OCI-LY7 (cell line): ENCODE measurements at regions not wholly inside any gene's neighbourhood (a gene's known extent, or its start where the extent isn't known, plus 50 kb on each side); places are given as distances from the start of the nearest gene placed in this dataset.

Source experiments
- EZH2phosphoT487 ChIP-seq: fragments of 200-600 bp; sonication (generic); IDR thresholded peaks from 2 replicates; pipeline ENCODE4 v1.6.1; 2018; ENCODE audit warnings: low read depth, borderline replicate concordance, mild to moderate bottlenecking, mixed run types, antibody characterized with exemption, low read length, moderate library complexity, mixed read lengths
- TF ChIP-seq, protein P1 (sequence below): fragments of 200-600 bp; sonication (generic); conservative IDR thresholded peaks from 2 replicates; pipeline ENCODE4 v1.5.1; 2014; ENCODE audit warnings: mild to moderate bottlenecking, antibody characterized with exemption, low read length, moderate library complexity, mixed read lengths

DNA sequence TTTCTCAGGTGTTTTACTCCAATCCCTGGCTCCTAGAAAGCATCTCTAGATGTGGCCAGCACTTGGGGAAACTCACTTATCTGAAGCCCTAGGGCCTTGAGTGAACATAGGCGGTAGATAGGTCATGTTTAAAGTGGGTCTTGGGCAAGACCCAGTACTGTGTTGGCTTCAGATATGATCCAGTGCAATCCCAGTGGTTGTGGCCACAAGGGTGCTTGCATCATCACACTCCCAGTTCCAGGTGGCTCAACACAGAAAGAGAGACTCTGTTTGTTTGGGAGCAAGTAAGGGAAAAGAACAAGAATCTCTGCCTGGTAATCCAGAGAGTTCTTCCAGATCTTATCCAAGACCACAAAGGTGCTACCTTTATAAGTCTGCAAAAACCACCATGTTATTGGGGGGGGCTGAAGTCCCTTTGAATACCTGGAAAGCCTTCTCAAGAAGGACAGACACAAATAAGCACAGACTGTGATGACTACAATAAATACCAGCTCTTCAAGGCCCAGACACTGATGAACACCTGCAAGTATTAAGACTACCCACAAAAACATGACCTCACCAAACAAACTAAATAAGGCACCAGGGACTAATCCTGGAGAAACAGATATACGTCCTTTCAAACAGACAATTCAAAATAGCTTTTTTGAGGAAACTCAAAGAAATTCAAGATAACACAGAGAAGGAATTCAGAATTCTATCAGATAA lies 114.7 kb downstream of the LURAP1L start:
- TF ChIP-seq, protein P1, sequence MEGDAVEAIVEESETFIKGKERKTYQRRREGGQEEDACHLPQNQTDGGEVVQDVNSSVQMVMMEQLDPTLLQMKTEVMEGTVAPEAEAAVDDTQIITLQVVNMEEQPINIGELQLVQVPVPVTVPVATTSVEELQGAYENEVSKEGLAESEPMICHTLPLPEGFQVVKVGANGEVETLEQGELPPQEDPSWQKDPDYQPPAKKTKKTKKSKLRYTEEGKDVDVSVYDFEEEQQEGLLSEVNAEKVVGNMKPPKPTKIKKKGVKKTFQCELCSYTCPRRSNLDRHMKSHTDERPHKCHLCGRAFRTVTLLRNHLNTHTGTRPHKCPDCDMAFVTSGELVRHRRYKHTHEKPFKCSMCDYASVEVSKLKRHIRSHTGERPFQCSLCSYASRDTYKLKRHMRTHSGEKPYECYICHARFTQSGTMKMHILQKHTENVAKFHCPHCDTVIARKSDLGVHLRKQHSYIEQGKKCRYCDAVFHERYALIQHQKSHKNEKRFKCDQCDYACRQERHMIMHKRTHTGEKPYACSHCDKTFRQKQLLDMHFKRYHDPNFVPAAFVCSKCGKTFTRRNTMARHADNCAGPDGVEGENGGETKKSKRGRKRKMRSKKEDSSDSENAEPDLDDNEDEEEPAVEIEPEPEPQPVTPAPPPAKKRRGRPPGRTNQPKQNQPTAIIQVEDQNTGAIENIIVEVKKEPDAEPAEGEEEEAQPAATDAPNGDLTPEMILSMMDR: no peak
- TF ChIP-seq EZH2phosphoT487: no peak
